ENCODE measurements at regions not wholly inside any gene's neighbourhood (a gene's known extent, or its start where the extent isn't known, plus 50 kb on each side); places are given as distances from the start of the nearest gene placed in this dataset.
"Not testable (repeated sequence)": the region's sequence is repeated elsewhere in the genome, so short reads cannot be mapped to it uniquely, and the experiment has no call there.

DNA sequence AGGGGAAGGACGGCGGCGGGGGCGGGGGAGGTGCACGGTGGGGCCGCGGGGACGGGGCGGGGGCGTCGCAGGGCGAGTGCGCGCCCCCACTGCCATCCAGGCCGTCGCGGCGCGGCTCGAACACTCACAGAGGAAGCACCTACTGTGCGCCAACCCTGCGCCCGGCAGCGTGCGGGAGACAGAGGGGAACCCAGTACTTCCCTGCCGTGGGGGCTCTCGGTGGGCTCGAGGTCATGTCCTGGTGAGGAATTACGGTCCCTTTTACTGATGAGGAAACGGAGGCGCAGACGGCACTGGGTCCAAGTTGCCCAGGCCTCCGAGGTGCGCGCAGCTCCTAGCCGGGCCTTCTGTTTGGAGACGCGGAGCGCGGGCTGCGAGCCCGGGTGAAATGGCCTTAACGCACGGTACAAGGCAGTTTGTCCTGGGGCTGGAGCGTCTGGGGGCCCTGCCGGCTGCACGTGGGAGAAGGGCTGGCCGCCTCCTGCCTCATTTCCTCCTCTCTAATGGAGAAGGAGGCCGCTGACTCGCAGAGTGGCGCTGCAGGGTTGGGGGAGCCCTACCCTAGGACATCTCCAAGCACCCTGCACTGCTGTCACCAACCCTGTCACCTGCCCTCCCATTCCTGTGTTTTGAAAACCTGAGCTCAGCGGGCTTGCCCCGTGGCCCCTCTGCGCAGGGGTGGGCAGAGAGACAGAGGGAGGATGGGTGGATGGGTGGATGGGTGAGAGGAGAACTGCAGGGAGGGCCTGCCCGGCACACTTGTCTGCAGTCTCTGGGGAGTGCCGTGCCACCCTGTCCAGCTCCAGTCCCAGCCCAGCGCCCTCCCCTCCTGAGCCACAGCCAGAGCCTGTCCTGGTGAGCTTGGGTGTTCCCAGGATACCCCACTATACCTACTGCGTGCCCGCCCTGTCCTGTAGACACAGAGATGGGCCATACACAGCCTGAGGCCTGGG is 106.0 kb downstream of the ADRA2C start:
- Mint-ChIP-seq H3K4me1 (ENCODE audit: low read depth) (no peaks in the 10 kb centered on the region), H3K9me3 (no peaks in the 10 kb centered on the region), H3K27me3 (ENCODE audit: low read depth) (peaks cover 23% of the 10 kb centered on the region), H3K4me3 (no peak overlapping the region), H3K27ac (no peak overlapping the region), H3K36me3 (ENCODE audit: low read depth) (no peaks in the 10 kb centered on the region)
- no peak for DNase-seq (ENCODE audit: low spot score)

DNA sequence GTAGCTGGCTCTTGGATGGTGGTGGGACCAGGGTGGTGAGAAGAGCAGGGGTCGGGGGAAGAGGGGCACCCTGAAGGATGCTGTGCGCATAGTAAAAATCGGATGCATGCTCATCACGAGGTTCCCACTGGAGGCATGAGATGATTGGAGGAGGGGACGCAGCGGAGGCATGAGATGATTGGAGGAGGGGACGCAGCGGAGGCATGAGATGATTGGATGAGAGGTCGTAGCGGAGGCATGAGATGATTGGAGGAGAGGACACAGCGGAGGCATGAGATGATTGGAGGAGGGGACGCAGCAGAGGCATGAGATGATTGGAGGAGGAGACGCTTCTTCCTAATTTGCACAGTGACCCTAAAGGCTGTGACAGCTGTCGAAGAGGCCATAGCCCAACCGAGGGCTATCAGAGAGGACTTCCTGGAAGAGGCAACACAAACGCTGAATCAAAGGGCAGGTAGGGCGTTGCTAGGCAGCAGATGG is 106.7 kb downstream of the ADRA2C start:
- no peaks in the 10 kb centered on the region for H3K36me3 Mint-ChIP-seq (ENCODE audit: low read depth)
- peaks cover 27% of the 10 kb centered on the region for H3K27me3 Mint-ChIP-seq (ENCODE audit: low read depth)
- H3K27ac Mint-ChIP-seq: no peak overlapping the region
- no peaks in the 10 kb centered on the region for H3K4me1 Mint-ChIP-seq (ENCODE audit: low read depth)
- no peak overlapping the region for H3K4me3 Mint-ChIP-seq
- no peak for DNase-seq (ENCODE audit: low spot score)
- no peaks in the 10 kb centered on the region for H3K9me3 Mint-ChIP-seq

DNA sequence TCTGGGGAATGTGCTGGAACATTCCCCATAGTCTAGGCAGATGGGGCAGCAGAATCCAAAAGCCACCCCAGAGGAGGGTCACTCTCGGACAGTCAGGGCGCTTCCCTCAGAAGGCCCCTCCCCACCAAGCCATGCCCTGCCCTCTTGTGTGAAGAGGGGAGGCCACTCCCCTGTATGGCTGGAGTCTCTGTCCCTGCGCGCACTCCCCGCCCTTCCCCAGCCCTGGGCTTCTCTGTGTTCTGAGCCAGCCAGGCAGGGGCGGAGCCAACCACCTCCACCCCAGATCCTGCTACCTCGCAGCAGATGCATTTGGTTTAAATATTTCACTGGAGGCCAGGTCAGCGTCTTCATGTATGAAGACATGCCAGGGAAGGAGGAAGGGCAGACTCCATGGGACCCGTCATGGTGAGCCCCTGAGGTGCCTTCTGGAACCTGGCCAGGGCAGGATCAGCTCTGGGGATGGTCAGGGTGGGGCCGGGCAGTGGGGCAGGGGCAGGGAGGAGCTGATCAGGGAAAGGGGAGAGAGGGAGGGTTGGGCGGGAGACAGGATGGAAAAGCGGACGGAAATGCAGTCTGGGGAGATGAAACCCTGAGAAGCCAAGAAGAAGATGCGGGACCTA is 107.3 kb downstream of the ADRA2C start:
- no peak for DNase-seq (ENCODE audit: low spot score)
- H3K4me1 Mint-ChIP-seq (ENCODE audit: low read depth): no peaks in the 10 kb centered on the region
- H3K9me3 Mint-ChIP-seq: no peaks in the 10 kb centered on the region
- no peaks in the 10 kb centered on the region for H3K36me3 Mint-ChIP-seq (ENCODE audit: low read depth)
- peaks cover 34% of the 10 kb centered on the region for H3K27me3 Mint-ChIP-seq (ENCODE audit: low read depth)
- H3K4me3 Mint-ChIP-seq: no peak overlapping the region
- H3K27ac Mint-ChIP-seq: no peak overlapping the region

GRCh38 chr4:3874028-3874415 is 107.8 kb downstream of the ADRA2C start:
- DNase-seq (ENCODE audit: low spot score): no peak
- Mint-ChIP-seq H3K27me3 (ENCODE audit: low read depth) (peaks cover 39% of the 10 kb centered on the region), H3K4me3 (no peak overlapping the region), H3K36me3 (ENCODE audit: low read depth) (no peaks in the 10 kb centered on the region), H3K9me3 (no peaks in the 10 kb centered on the region), H3K27ac (no peak overlapping the region), H3K4me1 (ENCODE audit: low read depth) (peaks cover under 1% of the 10 kb centered on the region)

DNA sequence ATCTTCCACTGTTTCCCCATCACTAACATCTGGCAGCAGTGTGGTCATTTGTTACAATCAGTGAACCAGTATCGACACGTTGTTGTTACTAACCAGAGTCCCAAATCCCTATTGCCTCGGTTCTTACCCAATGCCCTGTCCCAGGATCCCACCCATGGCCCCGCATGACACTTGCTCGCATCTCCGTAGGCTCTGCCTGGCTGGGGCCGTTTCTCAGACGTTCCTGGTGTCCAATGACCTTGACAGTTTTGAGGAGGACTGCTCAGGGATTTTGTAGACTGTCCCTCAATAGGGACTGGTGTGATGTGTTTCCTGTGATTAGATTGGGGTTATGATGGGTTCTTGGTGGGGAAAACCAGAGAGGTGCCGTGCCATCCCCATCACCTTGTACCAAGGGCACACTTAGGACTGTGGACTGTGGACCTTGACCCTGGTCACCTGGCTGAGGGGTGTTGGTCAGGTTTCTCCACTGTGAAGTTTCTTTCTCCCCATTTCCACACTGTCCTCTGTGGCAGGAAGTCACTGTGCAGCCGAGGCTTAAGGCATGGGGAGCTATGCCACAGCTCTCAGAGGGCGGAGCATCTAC is 108.4 kb downstream of the ADRA2C start:
- Mint-ChIP-seq H3K27ac (no peak overlapping the region), H3K4me1 (ENCODE audit: low read depth) (peaks cover 5% of the 10 kb centered on the region), H3K36me3 (ENCODE audit: low read depth) (no peaks in the 10 kb centered on the region), H3K9me3 (no peaks in the 10 kb centered on the region), H3K27me3 (ENCODE audit: low read depth) (peaks cover 45% of the 10 kb centered on the region), H3K4me3 (no peak overlapping the region)
- DNase-seq (ENCODE audit: low spot score): no peak

GRCh38 chr4:3875466-3875865 is 109.3 kb downstream of the ADRA2C start:
- Mint-ChIP-seq H3K27me3 (ENCODE audit: low read depth) (peaks cover 46% of the 10 kb centered on the region), H3K27ac (no peak overlapping the region), H3K4me1 (ENCODE audit: low read depth) (peaks cover 5% of the 10 kb centered on the region), H3K4me3 (no peak overlapping the region), H3K9me3 (no peaks in the 10 kb centered on the region), H3K36me3 (ENCODE audit: low read depth) (no peaks in the 10 kb centered on the region)
- no peak for DNase-seq (ENCODE audit: low spot score)

- peaks cover 42% of the 10 kb centered on the region for H3K27me3 Mint-ChIP-seq (ENCODE audit: low read depth)
- not testable (repeated sequence) for H3K4me3 Mint-ChIP-seq; DNase-seq (ENCODE audit: low spot score)
Measured at GRCh38 chr4:3876057-3876845, 110.1 kb downstream of the ADRA2C start.

GRCh38 chr4:3877236-3877635 is 111.1 kb downstream of the ADRA2C start:
- Mint-ChIP-seq H3K36me3 (ENCODE audit: low read depth) (no peaks in the 10 kb centered on the region), H3K27me3 (ENCODE audit: low read depth) (peaks cover 37% of the 10 kb centered on the region)

More at GRCh38 chr4:3876057-3876845, 110.1 kb downstream of the ADRA2C start:
- not testable (repeated sequence) for H3K9me3 Mint-ChIP-seq; H3K27ac Mint-ChIP-seq; H3K36me3 Mint-ChIP-seq (ENCODE audit: low read depth); H3K4me1 Mint-ChIP-seq (ENCODE audit: low read depth)

DNA sequence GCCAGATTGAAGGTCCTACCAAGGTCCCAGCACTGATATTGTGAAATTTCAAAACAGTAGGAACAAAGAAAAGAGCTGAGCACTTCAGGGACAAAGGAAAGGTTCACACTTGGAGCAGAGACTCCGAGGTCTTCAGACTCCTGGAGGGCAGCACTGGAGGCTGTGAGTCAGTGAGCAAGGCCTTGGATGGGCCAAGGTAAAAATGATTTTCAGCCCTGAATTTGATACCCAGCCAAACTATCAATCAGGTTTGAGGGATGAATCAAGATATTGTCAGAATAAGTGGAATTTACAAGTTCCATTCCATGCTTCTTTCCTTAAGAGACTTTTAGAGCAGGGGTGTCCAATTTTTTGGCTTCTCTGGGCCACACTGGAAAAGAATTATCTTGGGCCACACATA is 111.7 kb downstream of the ADRA2C start:
- H3K27ac Mint-ChIP-seq: no peak overlapping the region
- H3K36me3 Mint-ChIP-seq (ENCODE audit: low read depth): no peaks in the 10 kb centered on the region
- H3K4me3 Mint-ChIP-seq: no peak overlapping the region
- DNase-seq (ENCODE audit: low spot score): no peak
- H3K9me3 Mint-ChIP-seq: no peaks in the 10 kb centered on the region
- H3K27me3 Mint-ChIP-seq (ENCODE audit: low read depth): peaks cover 34% of the 10 kb centered on the region
- H3K4me1 Mint-ChIP-seq (ENCODE audit: low read depth): peaks cover 8% of the 10 kb centered on the region

More at GRCh38 chr4:3877236-3877635, 111.1 kb downstream of the ADRA2C start:
- no peak for DNase-seq (ENCODE audit: low spot score)
- no peak overlapping the region for H3K27ac Mint-ChIP-seq
- no peaks in the 10 kb centered on the region for H3K9me3 Mint-ChIP-seq
- peaks cover 8% of the 10 kb centered on the region for H3K4me1 Mint-ChIP-seq (ENCODE audit: low read depth)
- no peak overlapping the region for H3K4me3 Mint-ChIP-seq

GRCh38 chr4:3878678-3879077 is 112.5 kb downstream of the ADRA2C start:
- H3K4me1 Mint-ChIP-seq (ENCODE audit: low read depth): peaks cover 8% of the 10 kb centered on the region
- H3K27me3 Mint-ChIP-seq (ENCODE audit: low read depth): peaks cover 32% of the 10 kb centered on the region
- H3K4me3 Mint-ChIP-seq: no peak overlapping the region
- H3K9me3 Mint-ChIP-seq: no peaks in the 10 kb centered on the region
- DNase-seq (ENCODE audit: low spot score): no peak
- H3K27ac Mint-ChIP-seq: no peak overlapping the region
- no peaks in the 10 kb centered on the region for H3K36me3 Mint-ChIP-seq (ENCODE audit: low read depth)

DNA sequence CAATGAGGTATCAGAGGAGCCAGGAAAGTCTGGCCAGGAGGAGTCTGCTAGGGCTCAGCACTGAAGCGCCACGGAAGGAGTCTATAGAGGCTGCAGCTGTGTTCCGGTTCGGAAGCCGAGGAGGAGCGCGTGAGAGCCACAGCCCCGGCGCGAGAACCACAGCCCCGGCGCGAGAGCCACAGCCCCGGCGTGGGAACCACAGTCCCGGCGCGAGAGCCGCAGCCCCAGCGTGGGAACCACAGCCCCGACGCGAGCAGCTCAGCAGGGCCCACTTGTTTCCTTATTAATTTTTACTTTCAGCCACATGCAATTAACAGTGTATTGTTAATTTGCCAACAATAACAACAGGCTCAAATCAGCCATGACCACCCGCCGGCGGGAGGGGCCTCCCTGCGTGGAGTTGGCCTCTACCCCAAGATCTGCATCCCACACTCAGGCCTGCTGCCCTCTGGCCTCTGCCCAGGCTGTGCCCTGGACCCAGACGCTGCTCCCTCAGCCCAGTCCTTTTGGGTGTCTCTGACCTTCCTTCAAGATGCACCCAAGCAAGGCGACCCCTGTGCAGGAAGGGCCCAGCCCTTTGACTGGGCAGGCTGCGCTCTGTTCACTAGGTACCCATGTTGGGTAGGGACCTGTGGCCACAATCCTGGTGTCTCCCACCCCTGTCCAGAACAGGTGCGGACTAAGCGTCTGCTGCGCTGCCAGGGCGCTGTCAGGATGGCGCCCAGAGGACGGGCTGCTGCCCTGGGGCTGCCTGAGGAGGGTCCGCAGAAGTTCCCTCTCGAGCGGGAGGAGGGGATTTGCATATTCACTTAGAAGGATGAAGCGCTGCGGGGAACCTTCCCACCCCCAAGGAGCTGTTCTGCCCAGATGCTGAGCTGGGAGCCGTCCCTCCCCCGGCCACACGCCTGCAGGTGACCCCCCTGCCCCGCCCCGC is 113.8 kb downstream of the ADRA2C start:
- Mint-ChIP-seq H3K27me3 (ENCODE audit: low read depth) (peaks cover 37% of the 10 kb centered on the region), H3K4me1 (ENCODE audit: low read depth) (peaks cover 8% of the 10 kb centered on the region), H3K36me3 (ENCODE audit: low read depth) (no peaks in the 10 kb centered on the region), H3K9me3 (no peaks in the 10 kb centered on the region), H3K4me3 (peak overlapping the region; percentile 26), H3K27ac (no peak overlapping the region)
- no peak for DNase-seq (ENCODE audit: low spot score)

GRCh38 chr4:3880615-3881120 is 114.5 kb downstream of the ADRA2C start:
- no peak overlapping the region for H3K27ac Mint-ChIP-seq
- H3K4me3 Mint-ChIP-seq: no peak overlapping the region
- peaks cover 38% of the 10 kb centered on the region for H3K27me3 Mint-ChIP-seq (ENCODE audit: low read depth)
- DNase-seq (ENCODE audit: low spot score): peak; percentile 34
- no peaks in the 10 kb centered on the region for H3K9me3 Mint-ChIP-seq
- H3K4me1 Mint-ChIP-seq (ENCODE audit: low read depth): peaks cover 8% of the 10 kb centered on the region
- no peaks in the 10 kb centered on the region for H3K36me3 Mint-ChIP-seq (ENCODE audit: low read depth)

Data from T-helper 2 cell treated with Interferon-gamma antibody and Interleukin-4, amounts not matched to agents 5 μg/mL and 100 μg/mL, for 36 hours (primary cell).